DOHH2 (cell line): ENCODE measurements at regions not wholly inside any gene's neighbourhood (a gene's known extent, or its start where the extent isn't known, plus 50 kb on each side); places are given as distances from the start of the nearest gene placed in this dataset.

Experiments used
- H3F3A ChIP-seq: fragments of 200-600 bp; sonication (generic), shearing (Covaris generic); 2 replicates; pipeline ENCODE4 v1.6.0; 2016; ENCODE audit warnings: antibody characterized with exemption, mild to moderate bottlenecking; ENCODE audit not compliant: control insufficient read depth, insufficient read depth
- H3K27ac ChIP-seq: fragments of 200-600 bp; sonication (generic); 2 replicates; pipeline ENCODE4 v1.5.1; 2014; ENCODE audit warnings: low read depth, mild to moderate bottlenecking, low read length, moderate library complexity
- H3K27me3 ChIP-seq: fragments of 200-600 bp; sonication (generic); 2 replicates; pipeline ENCODE4 v1.6.1; 2014; ENCODE audit warnings: mild to moderate bottlenecking, low read length, mixed read lengths; ENCODE audit not compliant: control insufficient read depth
- H3K36me3 ChIP-seq: fragments of 200-600 bp; sonication (generic); 2 replicates; pipeline ENCODE4 v1.6.1; 2014; ENCODE audit warnings: mild to moderate bottlenecking, low read length, moderate library complexity, mixed read lengths; ENCODE audit not compliant: control insufficient read depth
- H3K4me1 ChIP-seq: fragments of 200-600 bp; sonication (generic); 2 replicates; pipeline ENCODE4 v1.6.1; 2014; ENCODE audit warnings: mild to moderate bottlenecking, low read length, mixed read lengths; ENCODE audit not compliant: control insufficient read depth
- H3K4me2 ChIP-seq: fragments of 200-600 bp; sonication (generic); 2 replicates; pipeline ENCODE4 v1.6.0; 2014; ENCODE audit warnings: mild to moderate bottlenecking, low read length, moderate library complexity
- H3K4me3 ChIP-seq: fragments of 200-600 bp; sonication (generic); 2 replicates; pipeline ENCODE4 v1.5.1; 2014; ENCODE audit warnings: mild to moderate bottlenecking, low read length, mixed read lengths
- H3K79me2 ChIP-seq: fragments of 200-600 bp; sonication (generic); 2 replicates; pipeline ENCODE4 v1.6.1; 2014; ENCODE audit warnings: mild to moderate bottlenecking, low read length, mixed read lengths; ENCODE audit not compliant: control insufficient read depth
- H3K9me2 ChIP-seq: fragments of 200-600 bp; sonication (generic); replicated peaks from 2 replicates; pipeline ENCODE4 v1.6.1; 2014; ENCODE audit warnings: mild to moderate bottlenecking, low read length, mixed read lengths; ENCODE audit not compliant: control insufficient read depth
- H3K9me3 ChIP-seq: fragments of 200-600 bp; sonication (generic); 2 replicates; pipeline ENCODE4 v1.6.1; 2014; ENCODE audit warnings: antibody characterized with exemption, low read length, mixed read lengths; ENCODE audit not compliant: control insufficient read depth, insufficient read depth
- H4K20me1 ChIP-seq: fragments of 200-600 bp; sonication (generic); 2 replicates; pipeline ENCODE4 v1.6.0; 2014; ENCODE audit warnings: low read depth, mild to moderate bottlenecking, antibody characterized with exemption, low read length, moderate library complexity; ENCODE audit not compliant: control insufficient read depth, insufficient read depth
- CTCF ChIP-seq: fragments of 200-600 bp; sonication (generic); IDR thresholded peaks from one replicate; pipeline ENCODE4 v1.5.1; 2014; ENCODE audit warnings: antibody characterized with exemption, mild to moderate bottlenecking, low read depth, low read length; ENCODE audit not compliant: poor library complexity, severe bottlenecking
- EZH2phosphoT487 ChIP-seq: fragments of 200-600 bp; sonication (generic); IDR thresholded peaks from 2 replicates; pipeline ENCODE4 v1.6.1; 2017; ENCODE audit warnings: borderline replicate concordance, mild to moderate bottlenecking, antibody characterized with exemption, low read length, moderate library complexity, mixed read lengths

GRCh38 chr1:163531345-163531744, 209.6 kb downstream of the NUF2 start:
- no peaks in the 10 kb centered on the region for H4K20me1 ChIP-seq
- no peaks in the 10 kb centered on the region for H3K9me3 ChIP-seq
- H3K36me3 ChIP-seq, result no peaks in the 10 kb centered on the region
- H3K4me2 ChIP-seq, result no peak overlapping the region
- H3F3A ChIP-seq, result no peaks in the 10 kb centered on the region
- no peak overlapping the region for H3K27ac ChIP-seq
- no peak for TF ChIP-seq CTCF
- TF ChIP-seq EZH2phosphoT487, result no peak
- H3K9me2 ChIP-seq, result no peaks in the 10 kb centered on the region
- H3K79me2 ChIP-seq, result no peaks in the 10 kb centered on the region
- H3K4me3 ChIP-seq, result no peak overlapping the region
- no peaks in the 10 kb centered on the region for H3K4me1 ChIP-seq
- H3K27me3 ChIP-seq, result no peaks in the 10 kb centered on the region

DNA sequence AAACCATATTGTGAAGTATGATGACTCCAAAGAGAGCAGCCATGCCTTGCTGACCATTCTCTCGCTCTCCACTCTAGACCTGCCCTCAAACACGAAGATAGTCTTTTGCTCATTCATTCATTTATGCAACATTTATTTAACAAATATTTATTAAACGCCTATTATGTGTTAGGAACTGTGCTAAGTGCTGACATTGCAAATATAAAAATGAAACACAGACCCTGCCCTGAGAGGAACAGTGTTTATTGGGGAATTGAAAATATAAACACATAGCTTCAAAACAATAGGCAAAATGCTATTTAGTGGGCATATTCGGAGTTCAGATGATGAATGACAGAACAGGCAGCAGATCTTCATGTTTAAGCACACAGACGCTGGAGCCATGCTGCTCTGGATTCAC, 213.6 kb downstream of the NUF2 start:
- no peaks in the 10 kb centered on the region for H3K36me3 ChIP-seq
- H3K27ac ChIP-seq, result no peak overlapping the region
- no peaks in the 10 kb centered on the region for H3K9me3 ChIP-seq
- H3K27me3 ChIP-seq, result no peaks in the 10 kb centered on the region
- no peaks in the 10 kb centered on the region for H3K4me1 ChIP-seq
- H3K4me2 ChIP-seq, result no peak overlapping the region
- no peaks in the 10 kb centered on the region for H3K79me2 ChIP-seq
- no peaks in the 10 kb centered on the region for H4K20me1 ChIP-seq
- no peak for TF ChIP-seq CTCF
- no peak for TF ChIP-seq EZH2phosphoT487
- H3K9me2 ChIP-seq, result no peaks in the 10 kb centered on the region
- H3F3A ChIP-seq, result no peaks in the 10 kb centered on the region
- no peak overlapping the region for H3K4me3 ChIP-seq

DNA sequence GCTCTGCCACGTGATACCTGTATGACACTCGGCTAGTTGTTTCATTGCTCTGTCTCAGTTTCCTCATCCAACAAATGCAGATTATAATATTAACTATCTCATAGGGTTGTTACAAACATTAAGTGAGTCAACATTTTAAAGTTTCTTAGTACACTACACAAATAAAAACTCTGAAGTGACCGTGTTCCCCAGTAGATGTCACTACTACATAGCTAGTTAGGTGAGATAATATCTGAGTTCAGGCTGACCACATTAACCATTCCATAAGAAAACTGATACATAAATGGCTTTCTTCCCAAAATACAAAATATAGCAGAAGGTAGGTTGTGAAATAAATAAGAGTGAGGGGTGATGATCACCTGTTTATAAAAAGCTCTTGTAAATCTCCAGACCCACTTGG, 214.1 kb downstream of the NUF2 start:
- Histone ChIP-seq H3K27me3 (no peaks in the 10 kb centered on the region), H3K9me2 (no peaks in the 10 kb centered on the region), H3K36me3 (no peaks in the 10 kb centered on the region), H4K20me1 (no peaks in the 10 kb centered on the region), H3K4me3 (no peak overlapping the region), H3K4me2 (no peak overlapping the region), H3K9me3 (no peaks in the 10 kb centered on the region), H3K79me2 (no peaks in the 10 kb centered on the region), H3K27ac (no peak overlapping the region), H3F3A (no peaks in the 10 kb centered on the region), H3K4me1 (no peaks in the 10 kb centered on the region)
- TF ChIP-seq EZH2phosphoT487 (no peak), CTCF (peak; percentile 38)

- TF ChIP-seq CTCF, result no peak
- no peaks in the 10 kb centered on the region for H3K9me3 ChIP-seq
- no peak overlapping the region for H3K4me3 ChIP-seq
- H3K36me3 ChIP-seq, result no peaks in the 10 kb centered on the region
- H3K79me2 ChIP-seq, result no peaks in the 10 kb centered on the region
- H3K9me2 ChIP-seq, result no peaks in the 10 kb centered on the region
- H3K4me2 ChIP-seq, result no peak overlapping the region
- no peaks in the 10 kb centered on the region for H3F3A ChIP-seq
- no peaks in the 10 kb centered on the region for H4K20me1 ChIP-seq
- no peaks in the 10 kb centered on the region for H3K4me1 ChIP-seq
- H3K27me3 ChIP-seq, result no peaks in the 10 kb centered on the region
- H3K27ac ChIP-seq, result no peak overlapping the region
Measured at GRCh38 chr1:163537809-163538208, 216.1 kb downstream of the NUF2 start.
